Hematopoietic multipotent progenitor cell treated with erythropoietin and hydrocortisone succinate and interleukin-3 and kit ligand, for 6 days (in vitro differentiated cells): ENCODE measurements at regions not wholly inside any gene's neighbourhood (a gene's known extent, or its start where the extent isn't known, plus 50 kb on each side); places are given as distances from the start of the nearest gene placed in this dataset.
"Not testable (repeated sequence)": the region's sequence is repeated elsewhere in the genome, so short reads cannot be mapped to it uniquely, and the experiment has no call there.

Experiments used
- DNase-seq: peaks from one replicate; pipeline ENCODE4 v3.0.0-alpha.2; 2015

DNA sequence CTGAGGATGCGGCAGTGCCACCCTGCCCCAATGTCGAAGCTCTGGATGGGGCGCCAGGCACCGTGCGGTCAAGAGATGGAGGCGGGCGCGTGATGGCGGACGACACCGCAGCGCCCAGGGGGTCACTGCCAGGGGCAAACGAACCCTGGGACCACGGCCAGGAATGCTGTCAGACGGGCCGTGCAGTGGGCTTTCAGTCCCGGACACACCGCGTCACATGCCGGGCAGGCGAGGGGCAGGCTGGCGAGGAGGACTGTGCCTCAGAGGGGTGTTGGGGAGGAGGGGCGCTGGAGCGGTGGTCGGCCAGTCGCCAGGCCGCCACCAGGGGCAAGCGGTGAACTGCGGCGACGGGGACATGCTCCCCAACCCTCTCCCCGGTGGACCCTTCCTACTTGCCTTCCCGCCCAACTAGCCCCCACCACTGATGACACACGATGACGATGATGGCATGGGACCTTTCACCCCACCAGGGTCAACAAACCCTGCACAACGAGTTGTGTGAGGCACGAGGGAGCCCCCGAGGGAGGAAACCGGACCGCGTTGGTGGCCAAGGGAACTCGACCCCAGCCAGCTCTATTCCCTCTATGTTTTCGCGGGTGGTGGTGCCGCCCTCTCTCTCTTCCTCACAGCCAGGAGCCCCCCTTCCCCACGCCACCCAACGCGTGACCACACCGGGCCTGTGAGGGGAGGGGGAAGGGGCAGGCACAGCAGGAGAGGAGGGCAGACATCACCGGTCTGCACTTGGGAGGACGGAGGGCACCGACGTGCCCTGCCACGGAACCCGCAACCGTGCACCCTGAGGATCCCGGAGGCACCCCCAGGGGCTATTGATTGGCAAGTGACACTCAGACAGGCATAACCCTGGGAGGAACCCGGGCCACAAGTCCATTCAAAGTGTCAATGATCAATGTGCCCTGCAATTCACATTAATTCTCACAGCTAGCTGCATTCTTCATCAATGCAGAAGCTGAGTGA is 1960.9 kb upstream of the DEFB115 start:
- DNase-seq = no peak

GRCh38 chr20:29297411-29298270 is 1959.8 kb upstream of the DEFB115 start:
- no peak for DNase-seq

GRCh38 chr20:29298271-29298590 is 1959.2 kb upstream of the DEFB115 start:
- no peak for DNase-seq

DNA sequence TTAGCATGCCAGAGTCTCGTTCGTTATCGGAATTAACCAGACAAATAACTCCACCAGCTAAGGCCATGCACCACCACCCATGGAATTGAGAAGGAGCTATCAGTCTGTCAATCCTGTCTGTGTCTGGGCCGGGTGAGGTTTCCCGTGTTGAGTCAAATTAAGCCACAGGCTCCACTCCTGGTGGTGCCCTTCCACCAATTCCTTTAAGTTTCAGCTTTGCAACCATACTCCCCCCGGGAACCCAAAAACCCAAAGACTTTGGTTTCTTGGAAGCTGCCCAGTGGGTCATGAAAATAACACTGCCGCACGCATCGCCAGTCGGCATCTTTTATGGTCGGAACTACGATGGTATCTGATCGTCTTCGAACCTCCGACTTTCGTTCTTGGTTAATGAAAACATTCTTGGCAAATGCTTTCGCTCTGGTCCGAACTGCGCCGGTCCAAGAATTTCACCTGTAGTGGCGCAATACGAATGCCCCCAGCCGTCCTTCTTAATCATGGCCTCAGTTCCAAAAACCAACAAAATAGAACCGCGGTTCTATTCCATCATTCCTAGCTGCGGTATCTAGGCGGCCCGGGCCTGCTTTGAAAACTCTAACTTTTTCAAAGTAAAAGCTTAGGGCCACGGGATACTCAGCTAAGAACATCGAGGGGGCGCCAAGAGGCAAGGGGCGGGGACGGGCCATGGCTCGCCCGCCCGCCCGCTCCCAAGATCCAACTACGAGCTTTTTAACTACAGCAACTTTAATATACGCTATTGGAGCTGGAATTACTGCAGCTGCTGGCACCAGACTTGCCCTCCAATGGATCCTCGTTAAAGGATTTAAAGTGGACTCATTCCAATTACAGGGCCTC is 1958.5 kb upstream of the DEFB115 start:
- no peak for DNase-seq

DNA sequence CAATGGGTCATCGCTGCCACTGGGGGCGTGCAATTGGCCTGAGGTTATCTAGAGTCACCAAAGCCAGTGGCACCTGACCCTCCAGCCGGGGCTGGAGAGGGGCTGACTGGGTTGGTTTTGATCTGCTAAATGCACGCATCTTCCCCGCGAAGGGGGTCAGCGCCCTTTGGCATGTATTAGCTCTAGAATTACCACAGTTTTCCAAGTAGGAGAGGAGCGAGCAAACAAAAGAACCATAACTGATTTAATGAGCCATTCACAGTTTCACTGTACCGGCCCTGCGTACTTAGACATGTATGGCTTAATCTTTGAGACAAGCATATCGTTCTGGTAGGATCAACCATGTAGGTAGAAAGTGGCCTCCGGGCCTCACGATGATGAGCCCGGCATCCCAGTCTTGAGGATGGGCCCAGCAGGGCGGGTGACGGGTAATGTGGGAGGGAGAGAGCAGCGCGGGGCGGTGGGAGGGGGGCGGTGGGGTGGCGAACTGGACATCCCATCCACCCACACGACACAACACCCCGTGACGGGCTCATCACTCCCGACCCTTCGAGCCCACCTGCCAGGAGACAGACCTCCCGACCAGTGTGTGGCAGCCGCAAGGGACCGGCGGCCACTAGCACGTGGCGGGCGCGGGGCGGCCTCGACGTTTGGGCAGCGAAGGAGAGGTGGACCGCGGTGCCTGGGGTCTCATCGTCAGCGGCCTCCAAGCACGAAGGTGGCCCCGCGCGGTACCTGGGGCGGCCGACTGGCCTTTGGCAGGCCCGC is 1957.5 kb upstream of the DEFB115 start:
- DNase-seq = no peak

- no peak for DNase-seq
Measured at GRCh38 chr20:29300579-29301551, 1956.6 kb upstream of the DEFB115 start.

DNA sequence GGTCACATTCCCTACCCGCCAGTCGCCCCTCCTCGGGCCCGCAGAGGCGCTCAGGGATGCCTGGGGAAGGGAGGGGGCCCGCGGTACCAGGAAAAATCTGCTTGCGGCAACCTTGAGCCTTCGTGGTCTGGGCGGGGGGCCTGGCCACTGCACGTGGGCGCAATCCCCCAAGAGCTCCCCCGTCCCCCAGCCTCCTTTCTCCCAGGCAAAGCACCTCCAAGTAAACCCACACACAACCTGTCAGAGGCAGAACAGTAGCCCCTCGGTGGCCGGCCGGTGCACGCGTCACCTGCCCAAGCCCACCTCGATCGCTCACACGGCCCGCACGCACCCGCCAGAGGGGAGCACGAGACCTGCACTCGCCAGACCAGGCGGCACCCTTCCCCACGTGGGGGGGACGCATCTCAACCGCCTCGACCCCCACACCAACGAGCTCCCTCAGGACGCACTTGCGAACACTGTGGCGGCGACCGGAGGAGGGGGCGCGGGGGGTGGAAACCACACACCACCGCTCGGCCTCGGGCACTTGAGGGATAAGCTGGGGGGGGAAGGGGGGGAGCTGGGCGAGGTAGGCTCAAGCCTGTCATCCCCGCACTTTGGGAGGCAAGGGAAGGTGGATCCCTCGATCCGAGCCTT is 1955.7 kb upstream of the DEFB115 start:
- no peak for DNase-seq

- no peak for DNase-seq
Measured at GRCh38 chr20:29302979-29303644, 1954.4 kb upstream of the DEFB115 start.

DNA sequence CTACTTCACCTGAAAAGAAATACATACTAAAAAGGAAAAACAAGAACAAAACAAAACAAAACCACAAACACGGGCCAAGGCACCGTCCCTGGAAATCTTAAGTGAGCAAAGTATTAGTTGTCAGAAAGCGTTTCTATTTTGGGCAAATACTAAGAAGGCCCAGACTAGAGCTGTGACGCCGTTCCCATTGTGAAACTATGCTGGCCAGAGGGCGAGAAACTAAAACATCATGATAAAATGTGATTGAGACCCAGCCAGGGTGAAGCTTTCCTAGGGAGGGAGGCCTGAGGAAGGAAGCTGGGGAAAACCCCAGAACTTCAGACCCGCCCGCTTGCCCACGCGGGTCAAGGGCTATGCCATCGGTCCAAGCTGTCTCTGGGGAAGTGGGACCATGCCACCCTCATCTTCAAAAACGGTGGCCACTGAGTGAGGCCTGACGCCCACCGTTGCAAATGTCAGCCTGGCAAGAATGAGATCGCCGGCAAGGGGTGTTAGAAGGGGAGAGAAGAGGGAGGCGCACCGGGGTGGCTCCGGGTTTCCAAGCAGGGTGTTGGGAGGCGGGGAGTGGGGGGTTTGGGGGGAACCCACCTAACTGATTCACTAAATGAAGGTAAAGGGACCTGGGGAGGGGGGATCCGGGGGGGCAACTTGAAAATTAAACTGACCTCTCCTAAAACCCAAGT is 1950.9 kb upstream of the DEFB115 start:
- DNase-seq = no peak

DNA sequence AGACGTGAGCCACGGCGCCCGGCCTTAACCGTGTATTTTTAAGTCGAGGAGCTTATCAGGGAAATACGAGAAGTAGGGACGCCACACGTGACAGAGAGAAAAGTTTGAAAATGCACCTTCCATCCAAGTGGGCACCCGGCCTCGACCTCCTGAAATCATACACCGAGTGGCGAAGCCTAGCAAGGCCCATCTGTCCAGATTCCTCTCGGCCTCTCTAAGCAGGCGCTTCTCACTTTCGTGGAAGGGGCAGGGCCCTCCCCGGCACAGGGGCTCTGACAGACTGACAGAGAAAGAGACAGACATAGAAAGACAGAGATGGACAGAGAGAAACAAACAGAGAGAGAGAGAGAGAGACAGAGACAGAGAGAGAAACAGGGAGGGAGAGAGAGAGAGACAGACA is 1950.0 kb upstream of the DEFB115 start:
- DNase-seq = not testable (repeated sequence)

DNA sequence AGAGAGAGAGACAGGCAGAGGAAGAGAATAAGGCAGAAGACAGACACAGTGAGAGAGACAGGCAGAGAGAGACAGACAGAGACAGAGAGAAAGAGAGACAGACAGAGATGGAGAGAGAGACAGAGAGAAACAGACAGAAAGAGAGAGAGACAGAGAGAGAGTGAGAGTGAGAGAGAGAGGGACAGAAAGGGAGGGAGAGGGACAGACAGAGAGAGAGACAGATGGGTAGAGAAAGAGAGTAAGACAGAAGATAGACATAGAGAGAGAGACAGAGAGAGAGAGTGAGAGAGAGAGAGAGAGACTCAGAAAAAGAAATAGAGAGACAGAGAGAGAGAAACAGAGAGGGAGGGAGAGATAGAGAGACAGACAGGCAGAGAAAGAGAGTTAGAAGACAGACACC is 1948.5 kb upstream of the DEFB115 start:
- DNase-seq = not testable (repeated sequence)

- not testable (repeated sequence) for DNase-seq
Measured at GRCh38 chr20:29309481-29309880, 1948.0 kb upstream of the DEFB115 start.

GRCh38 chr20:29311046-29311445 is 1946.4 kb upstream of the DEFB115 start:
- not testable (repeated sequence) for DNase-seq

GRCh38 chr20:29312679-29313078 is 1944.8 kb upstream of the DEFB115 start:
- not testable (repeated sequence) for DNase-seq

DNA sequence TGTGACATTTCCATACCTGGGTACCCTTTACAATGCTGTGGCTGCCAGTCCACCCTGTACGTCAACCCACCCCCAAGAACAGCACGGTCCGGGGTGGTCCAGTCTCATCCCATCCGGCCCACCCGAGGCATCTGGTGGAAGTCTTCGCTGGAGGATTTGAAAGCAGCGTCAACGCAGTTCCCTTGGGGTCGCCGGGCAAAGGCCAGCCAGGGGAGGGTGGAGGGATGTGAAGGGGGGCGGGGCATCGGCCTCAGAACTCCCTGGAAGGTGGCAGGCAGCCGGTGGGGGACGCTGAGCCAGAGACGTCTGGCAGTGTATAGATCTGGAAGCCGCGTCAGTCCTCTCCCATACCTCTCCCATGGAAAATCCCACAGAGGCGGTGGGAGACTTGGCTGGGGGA is 1944.0 kb upstream of the DEFB115 start:
- DNase-seq = no peak

DNA sequence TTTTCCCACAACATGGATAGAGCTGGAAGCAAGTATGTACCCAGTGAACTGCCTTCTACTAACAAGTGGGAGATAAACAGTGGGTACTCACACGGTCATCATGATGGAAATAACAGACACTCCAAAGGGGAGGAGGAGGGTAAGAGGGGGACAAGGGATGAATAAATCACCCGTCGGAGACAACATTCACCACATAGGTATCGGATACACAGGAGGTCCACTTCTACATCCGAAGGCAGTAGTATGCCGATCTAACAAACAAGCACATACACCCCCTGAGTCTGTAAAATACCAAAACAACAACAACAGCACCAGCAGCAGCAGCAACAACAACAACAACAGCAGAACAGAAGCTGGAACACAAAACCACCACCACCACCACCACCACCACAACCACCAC is 1943.2 kb upstream of the DEFB115 start:
- no peak for DNase-seq

- DNase-seq = no peak
Measured at GRCh38 chr20:29318871-29319461, 1938.5 kb upstream of the DEFB115 start.

- no peak for DNase-seq
Measured at GRCh38 chr20:29319725-29320124, 1937.7 kb upstream of the DEFB115 start.
